Body of pancreas (tissue), 4 donors: ENCODE measurements at regions not wholly inside any gene's neighbourhood (a gene's known extent, or its start where the extent isn't known, plus 50 kb on each side); places are given as distances from the start of the nearest gene placed in this dataset.

ENCODE experiments used
- CTCF ChIP-seq, 7 experiments: fragments of 450-650 bp in 4 of 7; fragments of 200-600 bp in 3 of 7; sonication (generic) in 3 of 7; IDR thresholded peaks; one replicate each; pipeline ENCODE4 v1.5.1; 2016 to 2019; ENCODE audit warnings: antibody characterized with exemption in 7 of 7
- POLR2A ChIP-seq, 3 donors: fragments of 450-650 bp; IDR thresholded peaks; one replicate each; pipeline ENCODE4 v1.6.1; 2016; ENCODE audit warnings: antibody characterized with exemption in 3 of 3, mild to moderate bottlenecking in 2 of 3

GRCh38 chr13:102974317-102975087 is 91.7 kb downstream of the SLC10A2 start:
- no peak for TF ChIP-seq POLR2A (IDR thresholded peaks at IDR 0.05)
- TF ChIP-seq CTCF (IDR thresholded peaks at IDR 0.05), result no peak
